ENCODE measurements at regions not wholly inside any gene's neighbourhood (a gene's known extent, or its start where the extent isn't known, plus 50 kb on each side); places are given as distances from the start of the nearest gene placed in this dataset.

DNA sequence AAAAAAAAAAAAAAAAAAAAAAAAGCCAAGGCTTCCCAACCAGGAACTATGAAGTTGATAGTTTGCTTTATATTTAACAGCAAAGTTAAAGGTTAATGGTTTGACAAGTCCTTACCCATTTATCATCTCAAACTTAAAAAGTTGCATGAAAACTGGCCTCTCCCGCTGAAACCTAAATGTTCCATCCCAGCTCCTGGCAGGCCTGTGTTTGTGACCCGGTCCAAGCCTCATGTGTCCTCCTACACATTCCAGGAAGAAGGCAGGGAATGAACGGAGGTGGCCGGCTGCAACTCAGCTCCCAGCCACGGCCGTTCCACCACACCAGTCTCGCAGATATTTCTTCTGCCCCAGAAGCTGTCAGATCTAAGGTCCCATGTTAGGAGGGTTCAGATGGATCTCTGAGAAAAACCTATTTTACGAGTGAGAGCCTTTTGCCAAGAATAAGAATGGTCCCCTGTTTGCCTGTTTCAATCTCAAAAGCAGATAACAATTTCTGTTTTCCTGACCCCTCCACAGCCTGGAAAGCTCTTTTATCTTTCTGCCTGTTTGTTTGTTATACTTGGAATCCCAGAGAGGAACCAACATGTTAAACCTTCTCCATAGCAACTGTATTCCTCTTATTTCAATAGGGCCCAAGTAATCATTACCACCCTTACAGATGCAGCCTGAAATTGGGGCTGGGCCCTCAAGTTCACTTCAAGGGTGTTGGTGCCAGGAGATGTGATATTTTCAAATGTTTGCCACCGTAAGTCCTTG, 56.5 kb downstream of the KCTD12 start:
- Histone ChIP-seq H3K9me3 (no peaks in the 10 kb centered on the region), H3K4me1 (peaks cover 7 to 30% (median 12%) of the 10 kb centered on the region in 4 donors), H3K27ac (replicated peaks in 1 of 4) (peak overlapping the region in 2 of 4 donors; percentile 24 to 42), H3K36me3 (no peaks in the 10 kb centered on the region), H3K4me3 (no peak overlapping the region), H3K27me3 (no peaks in the 10 kb centered on the region)
- peak; percentile 84 for DNase-seq (ENCODE audit: extremely low spot score)
- TF ChIP-seq EP300 (IDR thresholded peaks at IDR 0.05) = no peak
- TF ChIP-seq POLR2AphosphoS5 (IDR thresholded peaks at IDR 0.05) = no peak
- TF ChIP-seq, protein P1, sequence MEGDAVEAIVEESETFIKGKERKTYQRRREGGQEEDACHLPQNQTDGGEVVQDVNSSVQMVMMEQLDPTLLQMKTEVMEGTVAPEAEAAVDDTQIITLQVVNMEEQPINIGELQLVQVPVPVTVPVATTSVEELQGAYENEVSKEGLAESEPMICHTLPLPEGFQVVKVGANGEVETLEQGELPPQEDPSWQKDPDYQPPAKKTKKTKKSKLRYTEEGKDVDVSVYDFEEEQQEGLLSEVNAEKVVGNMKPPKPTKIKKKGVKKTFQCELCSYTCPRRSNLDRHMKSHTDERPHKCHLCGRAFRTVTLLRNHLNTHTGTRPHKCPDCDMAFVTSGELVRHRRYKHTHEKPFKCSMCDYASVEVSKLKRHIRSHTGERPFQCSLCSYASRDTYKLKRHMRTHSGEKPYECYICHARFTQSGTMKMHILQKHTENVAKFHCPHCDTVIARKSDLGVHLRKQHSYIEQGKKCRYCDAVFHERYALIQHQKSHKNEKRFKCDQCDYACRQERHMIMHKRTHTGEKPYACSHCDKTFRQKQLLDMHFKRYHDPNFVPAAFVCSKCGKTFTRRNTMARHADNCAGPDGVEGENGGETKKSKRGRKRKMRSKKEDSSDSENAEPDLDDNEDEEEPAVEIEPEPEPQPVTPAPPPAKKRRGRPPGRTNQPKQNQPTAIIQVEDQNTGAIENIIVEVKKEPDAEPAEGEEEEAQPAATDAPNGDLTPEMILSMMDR (IDR thresholded peaks at IDR 0.05) = no peak
- TF ChIP-seq POLR2A (IDR thresholded peaks at IDR 0.05; ENCODE audit: low read depth) = no peak
- intact Hi-C loops (cut with DNase I) = no loop called here
- 65% methylated on average over 9 of the region's 9 CpGs for WGBS

DNA sequence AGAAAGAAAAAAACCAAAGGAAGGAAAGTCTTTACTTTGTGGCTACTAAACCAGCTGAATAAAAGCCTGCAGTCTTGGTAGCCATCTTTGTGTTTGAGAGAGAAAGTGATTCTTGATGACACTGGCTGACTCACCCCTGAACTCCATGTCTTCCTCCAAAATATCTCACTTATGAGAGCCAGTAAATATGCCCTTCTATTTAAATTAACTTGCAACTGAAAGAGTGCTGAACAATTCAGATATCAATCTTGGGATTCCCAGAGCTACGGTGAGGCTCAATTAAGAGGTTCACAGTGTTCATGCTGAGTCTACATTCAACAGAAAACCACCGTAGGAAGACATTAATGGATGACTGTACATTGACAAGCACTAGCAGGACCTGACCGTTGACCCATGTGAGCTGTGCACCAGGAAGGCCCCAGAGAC, 57.9 kb downstream of the KCTD12 start:
- 92% methylated on average over 3 of the region's 3 CpGs for WGBS
- no peak overlapping the region for H3K4me3 ChIP-seq
- no peaks in the 10 kb centered on the region for H3K27me3 ChIP-seq
- peaks cover 7 to 30% (median 12%) of the 10 kb centered on the region in 4 donors for H3K4me1 ChIP-seq
- no peak for DNase-seq (ENCODE audit: extremely low spot score)
- no peak for TF ChIP-seq POLR2A (IDR thresholded peaks at IDR 0.05; ENCODE audit: low read depth)
- TF ChIP-seq, protein P1 (IDR thresholded peaks at IDR 0.05) = no peak
- no peak for TF ChIP-seq EP300 (IDR thresholded peaks at IDR 0.05)
- no peak for TF ChIP-seq POLR2AphosphoS5 (IDR thresholded peaks at IDR 0.05)
- no peaks in the 10 kb centered on the region for H3K36me3 ChIP-seq
- intact Hi-C loops (cut with DNase I) = no loop called here
- no peak overlapping the region for H3K27ac ChIP-seq (replicated peaks in 1 of 4)
- H3K9me3 ChIP-seq = no peaks in the 10 kb centered on the region

DNA sequence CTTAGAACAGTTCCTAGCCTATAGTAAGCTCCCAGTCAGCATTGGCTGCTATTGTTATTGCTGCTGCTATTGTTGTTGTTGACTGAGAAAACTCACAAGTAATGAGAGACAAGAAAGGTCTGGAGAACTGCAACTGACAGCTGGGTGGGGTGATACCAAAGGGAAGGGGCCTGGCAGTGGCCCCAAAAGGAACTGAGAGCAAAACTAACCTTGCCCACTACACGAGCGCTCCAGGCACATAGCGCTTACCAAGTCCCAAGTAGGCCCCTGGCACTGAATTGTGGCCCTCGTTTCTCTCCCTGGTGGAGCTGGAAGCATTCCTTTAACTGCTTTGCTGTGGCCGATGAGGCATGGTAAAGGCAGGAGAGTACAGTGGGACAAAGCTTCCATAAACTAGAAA, 59.7 kb downstream of the KCTD12 start:
- no peak for DNase-seq (ENCODE audit: extremely low spot score)

DNA sequence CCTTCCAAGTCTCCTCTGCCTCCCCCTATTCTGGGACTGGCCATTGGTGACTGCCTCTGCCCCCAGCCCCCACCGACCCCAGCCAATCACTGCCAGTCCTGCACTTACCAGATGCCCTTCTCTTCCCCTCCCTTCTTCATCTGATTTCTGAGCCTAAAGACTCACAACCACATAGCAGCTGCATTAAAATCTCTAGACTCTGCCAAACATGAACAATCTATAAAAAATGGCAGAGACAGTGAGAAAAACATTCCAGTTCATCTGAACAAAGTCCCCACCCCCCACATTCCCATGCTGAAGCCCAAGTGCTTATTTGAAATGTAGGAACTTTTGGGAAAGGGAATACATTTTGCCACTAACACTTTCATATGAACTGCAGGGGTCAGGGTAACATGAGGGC, 60.8 kb downstream of the KCTD12 start:
- H3K27ac ChIP-seq (replicated peaks in 1 of 4) = no peak overlapping the region
- TF ChIP-seq, protein P1 (IDR thresholded peaks at IDR 0.05) = no peak
- TF ChIP-seq EP300 (IDR thresholded peaks at IDR 0.05) (no peak), POLR2A (IDR thresholded peaks at IDR 0.05; ENCODE audit: low read depth) (no peak), POLR2AphosphoS5 (IDR thresholded peaks at IDR 0.05) (no peak)
- no peak overlapping the region for H3K4me3 ChIP-seq
- no peaks in the 10 kb centered on the region for H3K36me3 ChIP-seq
- H3K4me1 ChIP-seq = peaks cover 7 to 30% (median 12%) of the 10 kb centered on the region in 4 donors
- no peaks in the 10 kb centered on the region for H3K9me3 ChIP-seq
- WGBS = 37% methylated on average over 1 of the region's 1 CpG
- intact Hi-C loops (cut with DNase I) = no loop called here
- H3K27me3 ChIP-seq = no peaks in the 10 kb centered on the region
- no peak for DNase-seq (ENCODE audit: extremely low spot score)

More for the DNA sequence above, 59.7 kb downstream of the KCTD12 start:
- Histone ChIP-seq H3K36me3 (no peaks in the 10 kb centered on the region), H3K27me3 (no peaks in the 10 kb centered on the region), H3K9me3 (no peaks in the 10 kb centered on the region), H3K27ac (replicated peaks in 1 of 4) (no peak overlapping the region), H3K4me3 (no peak overlapping the region), H3K4me1 (peaks cover 7 to 30% (median 12%) of the 10 kb centered on the region in 4 donors)
- WGBS = 92% methylated on average over 5 of the region's 5 CpGs
- TF ChIP-seq EP300 (IDR thresholded peaks at IDR 0.05) (no peak), POLR2AphosphoS5 (IDR thresholded peaks at IDR 0.05) (no peak)
- TF ChIP-seq, protein P1 (IDR thresholded peaks at IDR 0.05) = no peak
- intact Hi-C loops (cut with DNase I) = no loop called here

DNA sequence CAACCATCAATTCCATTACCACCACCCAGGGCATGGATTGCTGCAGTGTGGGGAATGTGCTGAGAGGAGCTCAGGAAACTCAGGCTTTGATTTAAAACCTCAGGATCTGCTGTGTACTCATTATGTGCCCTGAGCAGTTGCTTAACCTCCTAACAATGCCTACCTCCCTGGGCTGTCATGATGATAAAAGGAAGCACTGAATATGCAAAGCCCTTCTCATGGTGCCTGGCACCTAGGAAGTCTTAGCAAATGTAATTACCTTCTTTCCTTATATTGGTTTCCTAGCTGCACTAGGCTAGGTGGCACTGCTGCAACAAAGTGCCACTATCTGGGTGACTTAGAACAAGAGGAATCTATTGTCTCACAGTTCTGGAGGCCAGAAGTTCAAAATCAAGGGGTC, 62.2 kb downstream of the KCTD12 start:
- no peaks in the 10 kb centered on the region for H3K27me3 ChIP-seq
- intact Hi-C loops (cut with DNase I) = no loop called here

More for the DNA sequence above, 62.2 kb downstream of the KCTD12 start:
- Histone ChIP-seq H3K36me3 (no peaks in the 10 kb centered on the region), H3K9me3 (no peaks in the 10 kb centered on the region), H3K4me3 (no peak overlapping the region), H3K4me1 (peaks cover under 1 to 19% (median 7%) of the 10 kb centered on the region in 4 donors), H3K27ac (replicated peaks in 1 of 4) (no peak overlapping the region)
- TF ChIP-seq, protein P1 (IDR thresholded peaks at IDR 0.05) = no peak
- TF ChIP-seq EP300 (IDR thresholded peaks at IDR 0.05) = no peak
- TF ChIP-seq POLR2A (IDR thresholded peaks at IDR 0.05; ENCODE audit: low read depth) = no peak
- no peak for TF ChIP-seq POLR2AphosphoS5 (IDR thresholded peaks at IDR 0.05)
- no peak for DNase-seq (ENCODE audit: extremely low spot score)
